ENCODE measurements at regions not wholly inside any gene's neighbourhood (a gene's known extent, or its start where the extent isn't known, plus 50 kb on each side); places are given as distances from the start of the nearest gene placed in this dataset.

DNA sequence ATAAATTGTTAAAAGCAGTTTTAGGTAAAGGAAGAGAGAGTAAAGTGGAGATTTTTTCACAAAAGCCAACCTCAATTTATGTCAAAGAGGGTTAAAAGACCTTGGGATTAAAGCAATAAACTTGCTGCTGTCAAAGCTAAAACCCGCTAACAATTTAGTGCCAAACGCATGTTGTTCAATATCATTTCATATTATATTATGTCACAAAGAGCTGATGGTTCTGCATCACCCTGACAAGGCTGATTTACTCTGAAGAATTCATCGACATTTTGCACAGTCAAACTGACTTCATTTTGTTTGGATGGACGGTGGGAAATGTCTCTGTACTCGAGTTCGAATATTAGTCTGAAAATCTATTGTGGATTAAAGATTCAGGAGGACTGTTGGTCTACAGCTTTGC lies 315.8 kb upstream of the TSHZ3 start:
- TF ChIP-seq, protein P1, sequence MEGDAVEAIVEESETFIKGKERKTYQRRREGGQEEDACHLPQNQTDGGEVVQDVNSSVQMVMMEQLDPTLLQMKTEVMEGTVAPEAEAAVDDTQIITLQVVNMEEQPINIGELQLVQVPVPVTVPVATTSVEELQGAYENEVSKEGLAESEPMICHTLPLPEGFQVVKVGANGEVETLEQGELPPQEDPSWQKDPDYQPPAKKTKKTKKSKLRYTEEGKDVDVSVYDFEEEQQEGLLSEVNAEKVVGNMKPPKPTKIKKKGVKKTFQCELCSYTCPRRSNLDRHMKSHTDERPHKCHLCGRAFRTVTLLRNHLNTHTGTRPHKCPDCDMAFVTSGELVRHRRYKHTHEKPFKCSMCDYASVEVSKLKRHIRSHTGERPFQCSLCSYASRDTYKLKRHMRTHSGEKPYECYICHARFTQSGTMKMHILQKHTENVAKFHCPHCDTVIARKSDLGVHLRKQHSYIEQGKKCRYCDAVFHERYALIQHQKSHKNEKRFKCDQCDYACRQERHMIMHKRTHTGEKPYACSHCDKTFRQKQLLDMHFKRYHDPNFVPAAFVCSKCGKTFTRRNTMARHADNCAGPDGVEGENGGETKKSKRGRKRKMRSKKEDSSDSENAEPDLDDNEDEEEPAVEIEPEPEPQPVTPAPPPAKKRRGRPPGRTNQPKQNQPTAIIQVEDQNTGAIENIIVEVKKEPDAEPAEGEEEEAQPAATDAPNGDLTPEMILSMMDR (conservative IDR thresholded peaks at IDR 0.05; ENCODE audit: low read length), result no peak
- no peak for TF ChIP-seq EZH2phosphoT487 (IDR thresholded peaks at IDR 0.05; ENCODE audit: borderline replicate concordance, low read depth, low read length)
